PC-9 (cell line): ENCODE measurements at regions not wholly inside any gene's neighbourhood (a gene's known extent, or its start where the extent isn't known, plus 50 kb on each side); places are given as distances from the start of the nearest gene placed in this dataset.

Source experiments
- BruUV-seq: library from RNA; stranded (reverse); fragments of 400-500 nt; replicated peaks from 2 replicates; lab custom pipeline; 2021; lab: Mats Ljungman, UMichigan
- CTCF ChIA-PET: fragments of 300-600 bp; sonication (Branson Sonifier 250); formaldehyde crosslinking; loops from one replicate; lab custom pipeline; 2022; ENCODE audit warnings: antibody characterized with exemption; lab: Charles Lee
- POLR2A ChIA-PET: fragments of 300-600 bp; sonication (Branson Sonifier 250); formaldehyde crosslinking; loops from one replicate; lab custom pipeline; 2022; ENCODE audit warnings: antibody characterized with exemption; ENCODE audit not compliant: unreplicated experiment; lab: Charles Lee
- DNase-seq, 2 experiments: peaks; one replicate each; pipeline versions ENCODE4 v3.0.0 to v3.0.0-alpha.2; 2015 to 2022; ENCODE audit warnings: mixed read lengths in 1 of 2
- H2AFZ ChIP-seq: fragments of 200-600 bp; sonication (generic); 2 replicates; pipeline ENCODE4 v1.8.1; 2017; ENCODE audit warnings: antibody characterized with exemption
- H3F3A ChIP-seq: fragments of 200-600 bp; sonication (generic); 2 replicates; pipeline ENCODE4 v1.8.1; 2017; ENCODE audit warnings: antibody characterized with exemption, mild to moderate bottlenecking, low read depth; ENCODE audit not compliant: insufficient read depth
- H3K27ac ChIP-seq: fragments of 200-600 bp; sonication (generic); 2 replicates; pipeline ENCODE4 v1.6.1; 2016; ENCODE audit warnings: mixed run types
- H3K27me3 ChIP-seq: fragments of 200-600 bp; sonication (generic); 2 replicates; pipeline ENCODE4 v1.6.1; 2016; ENCODE audit warnings: low read depth, mixed run types; ENCODE audit not compliant: insufficient read depth
- H3K36me3 ChIP-seq: fragments of 200-600 bp; sonication (generic); 2 replicates; pipeline ENCODE4 v1.6.1; 2016; ENCODE audit warnings: low read depth, mixed run types
- H3K4me1 ChIP-seq: fragments of 200-600 bp; sonication (generic); replicated peaks from 2 replicates; pipeline ENCODE4 v1.6.1; 2016; ENCODE audit warnings: mixed run types; ENCODE audit not compliant: insufficient read depth
- H3K4me2 ChIP-seq: fragments of 200-600 bp; sonication (generic); 2 replicates; pipeline ENCODE4 v1.6.1; 2017; ENCODE audit warnings: mixed run types
- H3K4me3 ChIP-seq: fragments of 200-600 bp; sonication (generic); 2 replicates; pipeline ENCODE4 v1.6.1; 2016; ENCODE audit warnings: mixed run types
- H3K79me2 ChIP-seq: fragments of 200-600 bp; sonication (generic); 2 replicates; pipeline ENCODE4 v1.6.1; 2017; ENCODE audit warnings: low read depth, mixed run types
- H3K9me2 ChIP-seq: fragments of 200-600 bp; sonication (generic); 2 replicates; pipeline ENCODE4 v1.8.1; 2017; ENCODE audit warnings: mild to moderate bottlenecking; ENCODE audit not compliant: insufficient read depth
- H3K9me3 ChIP-seq: fragments of 200-600 bp; sonication (generic); 2 replicates; pipeline ENCODE4 v1.8.1; 2016; ENCODE audit warnings: low read depth; ENCODE audit not compliant: insufficient read depth
- H4K20me1 ChIP-seq: fragments of 200-600 bp; sonication (generic); 2 replicates; pipeline ENCODE4 v1.8.1; 2017; ENCODE audit not compliant: insufficient read depth
- EZH2 ChIP-seq: fragments of 200-600 bp; sonication (generic); IDR thresholded peaks from 2 replicates; pipeline ENCODE4 v1.8.0; 2017; ENCODE audit warnings: antibody characterized with exemption, low read depth
- intact Hi-C: fragments of 100-400 bp; cut with micrococcal nuclease; formaldehyde crosslinking; loops from one replicate; pipeline ENCODE4 v1.10.0; 2022; ENCODE audit not compliant: unreplicated experiment
- TF ChIP-seq, protein P1 (sequence below): fragments of 200-600 bp; sonication (generic); conservative IDR thresholded peaks from 2 replicates; pipeline ENCODE4 v1.6.1; 2017; ENCODE audit warnings: mixed run types, antibody characterized with exemption, mild to moderate bottlenecking, moderate library complexity

- peak overlapping the region; percentile 90 for H3K4me2 ChIP-seq
- peaks cover 19% of the 10 kb centered on the region for H3F3A ChIP-seq
- no peak for TF ChIP-seq EZH2
- TF ChIP-seq, protein P1, sequence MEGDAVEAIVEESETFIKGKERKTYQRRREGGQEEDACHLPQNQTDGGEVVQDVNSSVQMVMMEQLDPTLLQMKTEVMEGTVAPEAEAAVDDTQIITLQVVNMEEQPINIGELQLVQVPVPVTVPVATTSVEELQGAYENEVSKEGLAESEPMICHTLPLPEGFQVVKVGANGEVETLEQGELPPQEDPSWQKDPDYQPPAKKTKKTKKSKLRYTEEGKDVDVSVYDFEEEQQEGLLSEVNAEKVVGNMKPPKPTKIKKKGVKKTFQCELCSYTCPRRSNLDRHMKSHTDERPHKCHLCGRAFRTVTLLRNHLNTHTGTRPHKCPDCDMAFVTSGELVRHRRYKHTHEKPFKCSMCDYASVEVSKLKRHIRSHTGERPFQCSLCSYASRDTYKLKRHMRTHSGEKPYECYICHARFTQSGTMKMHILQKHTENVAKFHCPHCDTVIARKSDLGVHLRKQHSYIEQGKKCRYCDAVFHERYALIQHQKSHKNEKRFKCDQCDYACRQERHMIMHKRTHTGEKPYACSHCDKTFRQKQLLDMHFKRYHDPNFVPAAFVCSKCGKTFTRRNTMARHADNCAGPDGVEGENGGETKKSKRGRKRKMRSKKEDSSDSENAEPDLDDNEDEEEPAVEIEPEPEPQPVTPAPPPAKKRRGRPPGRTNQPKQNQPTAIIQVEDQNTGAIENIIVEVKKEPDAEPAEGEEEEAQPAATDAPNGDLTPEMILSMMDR = no peak
- H4K20me1 ChIP-seq = no peaks in the 10 kb centered on the region
- CTCF ChIA-PET = no interaction called here
- no peaks in the 10 kb centered on the region for H3K36me3 ChIP-seq
- intact Hi-C loops = no loop called here
- no peaks in the 10 kb centered on the region for H3K9me2 ChIP-seq
- H3K79me2 ChIP-seq = no peaks in the 10 kb centered on the region
- TSS peak; percentile 75 for BruUV-seq
- no peaks in the 10 kb centered on the region for H3K9me3 ChIP-seq
- POLR2A ChIA-PET = interaction anchor here (0.6 to 0.7 kb wide), 3 partner anchors 148 to 962 kb away, joined by 3 to 7 read pairs (median 5); no protein-coding TSS in a partner anchor
- DNase-seq = peak; percentile 59 to 93
- peaks cover 13% of the 10 kb centered on the region; the same call in 1 of the 2 replicates for H3K4me1 ChIP-seq
- peak overlapping the region; percentile 87 for H2AFZ ChIP-seq
- peak overlapping the region; percentile 64 for H3K4me3 ChIP-seq
- H3K27ac ChIP-seq = no peak overlapping the region
- H3K27me3 ChIP-seq = peaks cover 6% of the 10 kb centered on the region; the same call in 1 of the 2 replicates
These were observed 104.0 kb downstream of the FAM53A start for GRCh38 chr4:1579901-1580691.

- Histone ChIP-seq H4K20me1 (no peaks in the 10 kb centered on the region), H3K9me2 (no peaks in the 10 kb centered on the region), H3K36me3 (no peaks in the 10 kb centered on the region), H2AFZ (peak overlapping the region; percentile 87), H3K4me2 (peak overlapping the region; percentile 90), H3K4me1 (peaks cover 13% of the 10 kb centered on the region; the same call in 1 of the 2 replicates), H3K27me3 (peaks cover 13% of the 10 kb centered on the region; the same call in 1 of the 2 replicates), H3F3A (peaks cover 19% of the 10 kb centered on the region), H3K27ac (no peak overlapping the region), H3K79me2 (no peaks in the 10 kb centered on the region), H3K9me3 (no peaks in the 10 kb centered on the region), H3K4me3 (peak overlapping the region; percentile 64)
- POLR2A ChIA-PET = interaction anchor here (0.7 kb wide), 1 partner anchor 278 kb away, joined by 5 read pairs; no protein-coding TSS in a partner anchor
- TF ChIP-seq EZH2 = no peak
- TF ChIP-seq, protein P1 = peak; percentile 63
- intact Hi-C loops = no loop called here
- DNase-seq = peak in 1 of 2 experiments; percentile 58
- CTCF ChIA-PET = no interaction called here
- BruUV-seq = no TSS peak
These were observed 104.9 kb downstream of the FAM53A start for GRCh38 chr4:1579001-1579900.

DNA sequence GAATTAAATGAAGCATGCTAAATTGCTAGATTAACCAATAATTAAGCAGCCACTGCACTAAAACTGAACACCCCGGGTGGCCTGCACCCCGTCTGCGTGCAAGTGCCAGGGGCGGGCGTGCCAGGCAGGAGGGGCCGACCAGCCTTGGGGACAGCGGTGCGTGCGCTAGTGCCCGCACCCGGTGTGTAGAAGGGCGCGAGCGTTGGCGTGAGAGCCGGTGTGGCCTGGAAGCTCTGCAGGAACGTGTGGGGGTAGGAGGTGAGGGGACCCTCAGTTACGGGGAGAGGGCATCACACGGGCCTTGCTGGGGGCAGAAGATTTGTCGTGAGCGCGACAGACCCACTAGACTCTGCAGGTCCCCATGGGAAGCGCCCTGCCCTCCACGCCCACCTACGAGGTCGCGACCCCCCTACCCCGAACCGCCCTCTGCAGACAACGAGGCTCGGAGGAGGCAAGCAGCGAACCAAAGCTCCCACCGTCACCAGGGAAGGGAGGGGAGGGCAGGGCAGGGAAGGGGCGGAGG is 105.8 kb downstream of the FAM53A start:
- POLR2A ChIA-PET = no interaction called here
- H3K4me1 ChIP-seq = peaks cover 13% of the 10 kb centered on the region; the same call in 1 of the 2 replicates
- BruUV-seq = no TSS peak
- TF ChIP-seq, protein P1 = no peak
- no peaks in the 10 kb centered on the region for H3K9me3 ChIP-seq
- no peaks in the 10 kb centered on the region for H3K9me2 ChIP-seq
- H3F3A ChIP-seq = peaks cover 19% of the 10 kb centered on the region
- H3K79me2 ChIP-seq = no peaks in the 10 kb centered on the region
- intact Hi-C loops = no loop called here
- CTCF ChIA-PET = no interaction called here
- H4K20me1 ChIP-seq = no peaks in the 10 kb centered on the region
- H3K36me3 ChIP-seq = no peaks in the 10 kb centered on the region
- H3K27ac ChIP-seq = no peak overlapping the region
- H2AFZ ChIP-seq = no peak overlapping the region
- no peak overlapping the region for H3K4me2 ChIP-seq
- no peak overlapping the region for H3K4me3 ChIP-seq
- H3K27me3 ChIP-seq = peaks cover 18% of the 10 kb centered on the region; the same call in 1 of the 2 replicates
- no peak for DNase-seq
